HS-5 (cell line): ENCODE measurements at regions not wholly inside any gene's neighbourhood (a gene's known extent, or its start where the extent isn't known, plus 50 kb on each side); places are given as distances from the start of the nearest gene placed in this dataset.
"Not testable (repeated sequence)": the region's sequence is repeated elsewhere in the genome, so short reads cannot be mapped to it uniquely, and the experiment has no call there.

Experiments used
- DNase-seq: peaks from one replicate; pipeline ENCODE4 v3.0.0-alpha.2; 2012; ENCODE audit warnings: low read depth

DNA sequence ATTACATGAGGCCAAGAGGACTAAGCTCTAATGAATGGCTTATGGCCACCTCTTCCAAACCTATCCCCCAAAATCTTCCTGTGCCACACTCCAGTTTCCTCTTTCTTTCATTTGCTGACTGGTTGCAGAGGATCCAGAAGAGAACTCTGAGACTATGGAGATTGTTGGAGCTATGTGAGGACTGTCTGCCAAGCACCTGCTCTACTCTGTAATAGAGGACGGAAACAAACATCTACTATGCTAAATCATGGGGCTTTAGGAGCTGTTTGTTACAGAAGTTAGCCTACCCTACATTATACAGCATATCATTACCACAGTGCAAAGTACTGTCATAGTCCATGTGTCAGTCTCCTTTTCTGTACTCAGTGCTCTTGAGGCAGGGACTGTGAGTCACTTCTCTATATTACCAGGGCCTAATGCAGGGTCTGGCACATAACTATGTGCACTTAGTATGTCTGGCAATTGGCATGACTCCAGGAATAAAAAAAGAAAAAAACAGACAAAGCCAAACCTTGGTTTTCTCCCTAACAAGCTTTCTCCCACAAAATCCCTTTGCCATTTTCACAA, 95.1 kb downstream of the RPAP3 start:
- no peak for DNase-seq

DNA sequence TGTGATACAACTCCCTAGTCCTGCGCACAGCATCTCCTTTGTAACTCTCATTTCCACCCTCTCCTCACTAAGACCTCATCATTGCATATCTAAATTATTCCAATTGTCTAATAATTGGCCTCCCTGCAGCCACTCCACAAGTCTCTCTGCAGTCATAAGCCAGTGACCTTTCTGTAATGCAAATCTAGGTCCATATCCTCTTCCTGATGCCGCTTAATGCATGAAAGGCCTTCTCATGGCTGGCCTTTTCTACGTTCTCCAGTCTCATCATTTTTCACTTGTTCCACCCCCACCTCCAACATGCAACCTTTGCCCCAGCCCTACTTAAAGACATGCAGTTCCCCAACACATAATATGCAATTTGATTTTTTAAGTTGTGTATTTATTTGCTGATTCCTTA, 96.0 kb downstream of the RPAP3 start:
- no peak for DNase-seq

DNA sequence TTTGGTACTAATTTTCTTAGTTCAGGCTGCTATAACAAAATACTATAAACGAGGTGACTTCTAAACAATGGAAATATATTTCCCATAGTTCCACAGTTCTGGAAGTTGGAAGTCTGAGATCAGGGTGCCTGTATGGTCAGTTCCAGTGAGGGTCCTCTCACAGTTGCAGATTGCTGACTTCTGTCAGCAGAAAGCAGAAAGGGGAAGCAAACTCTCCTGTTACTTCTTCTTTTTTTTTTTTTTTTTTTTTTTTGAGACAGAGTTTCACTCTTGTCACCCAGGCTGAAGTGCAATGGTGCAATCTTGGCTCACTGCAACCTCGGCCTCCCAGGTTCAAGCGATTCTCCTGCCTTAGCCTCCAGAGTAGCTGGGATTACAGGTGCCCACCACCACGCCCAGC, 97.2 kb downstream of the RPAP3 start:
- not testable (repeated sequence) for DNase-seq

DNA sequence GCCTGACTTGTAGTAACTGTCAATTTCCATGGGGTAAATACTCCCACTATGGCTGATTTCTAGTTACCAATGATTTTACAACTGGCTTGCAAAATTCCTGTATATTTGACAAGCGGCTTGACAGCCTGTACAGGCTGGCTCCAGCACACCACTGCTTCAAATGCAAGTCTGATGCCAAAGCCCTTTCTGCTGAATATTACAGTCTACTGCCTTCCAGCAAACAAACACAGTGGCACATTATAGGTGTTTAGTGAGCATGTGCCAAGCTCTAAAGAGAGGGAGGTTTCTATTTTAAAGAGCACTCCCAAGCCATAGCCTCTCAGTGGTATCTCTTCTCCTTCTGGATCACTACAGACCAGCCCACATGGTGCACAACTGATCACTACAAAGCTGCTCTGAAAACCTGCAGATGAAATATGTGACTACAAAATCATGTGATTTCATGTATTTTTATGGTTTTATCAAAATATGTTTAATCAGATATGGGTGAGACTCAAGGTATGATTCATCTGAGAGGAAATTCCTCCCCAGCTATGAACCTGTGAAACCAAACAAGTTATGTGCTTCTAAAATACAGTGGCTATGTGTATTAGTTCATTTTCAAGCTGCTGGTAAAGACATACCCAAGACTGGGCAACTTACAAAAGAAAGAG, 101.5 kb downstream of the RPAP3 start:
- peak; percentile 4 for DNase-seq

DNA sequence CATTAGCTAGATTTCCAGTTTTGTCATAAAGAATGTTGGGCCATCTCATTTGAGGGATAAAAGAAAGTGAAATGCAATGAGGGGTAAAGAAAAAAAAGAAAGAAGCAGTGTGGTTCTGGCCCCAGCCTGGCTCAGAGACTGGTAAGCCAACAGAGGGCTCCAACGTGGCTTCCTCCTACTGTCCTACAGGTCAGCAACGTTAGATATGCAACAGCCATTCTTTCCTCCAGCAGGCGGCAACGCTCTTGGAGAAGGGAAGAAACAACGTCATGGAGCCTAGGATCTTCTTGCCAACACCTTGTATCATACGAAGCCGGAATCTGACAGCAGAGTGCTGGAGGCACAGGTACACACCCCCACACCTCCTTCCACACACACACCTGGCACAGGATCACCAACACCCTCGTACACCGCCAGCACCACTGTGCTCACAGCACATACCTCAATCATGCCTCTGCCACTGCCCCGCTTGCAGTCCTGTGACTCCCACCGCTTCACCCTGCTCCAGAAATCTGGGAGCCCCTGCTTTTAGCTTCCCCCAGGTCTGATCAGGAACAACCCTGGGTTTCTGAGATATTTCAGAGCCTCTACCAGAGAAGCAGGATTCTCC, 102.8 kb downstream of the RPAP3 start:
- no peak for DNase-seq

DNA sequence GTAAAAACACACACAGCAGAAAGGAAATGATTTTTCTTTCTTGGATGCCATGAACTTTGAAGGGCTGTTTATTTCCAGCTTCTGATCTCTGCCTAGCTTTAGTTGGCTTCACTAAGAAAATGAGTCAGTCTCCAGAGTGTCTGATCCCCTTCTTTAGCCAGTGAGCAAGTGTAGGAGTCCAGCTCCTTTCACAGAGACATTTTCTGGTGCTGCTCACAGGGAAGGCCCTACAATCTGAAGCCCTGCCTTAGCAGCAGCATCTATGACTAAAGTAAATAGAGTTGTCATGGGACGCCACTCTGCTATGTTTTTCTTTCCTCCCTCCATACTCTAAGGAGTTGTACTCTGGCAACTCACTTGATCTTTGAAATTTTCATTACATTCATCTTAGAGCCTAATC, 103.5 kb downstream of the RPAP3 start:
- DNase-seq = no peak

DNA sequence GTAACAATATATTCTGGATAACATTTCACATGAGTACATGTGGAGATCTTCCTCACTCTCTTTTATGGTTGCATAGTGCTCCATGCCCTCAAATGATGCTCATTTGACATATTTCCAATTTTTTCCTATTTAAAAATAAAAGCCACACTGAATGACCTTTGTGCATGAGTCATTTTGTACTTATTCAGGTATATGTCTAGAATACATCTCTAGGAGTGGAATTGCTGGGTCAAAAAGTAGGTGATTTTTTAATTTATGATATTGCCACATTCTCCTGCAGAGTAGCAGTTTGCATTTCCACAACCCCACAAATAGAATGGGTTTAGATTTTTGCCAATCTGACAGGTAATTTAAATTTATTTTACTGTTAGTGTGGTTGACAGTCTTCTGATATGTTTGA, 104.8 kb downstream of the RPAP3 start:
- DNase-seq = no peak

DNA sequence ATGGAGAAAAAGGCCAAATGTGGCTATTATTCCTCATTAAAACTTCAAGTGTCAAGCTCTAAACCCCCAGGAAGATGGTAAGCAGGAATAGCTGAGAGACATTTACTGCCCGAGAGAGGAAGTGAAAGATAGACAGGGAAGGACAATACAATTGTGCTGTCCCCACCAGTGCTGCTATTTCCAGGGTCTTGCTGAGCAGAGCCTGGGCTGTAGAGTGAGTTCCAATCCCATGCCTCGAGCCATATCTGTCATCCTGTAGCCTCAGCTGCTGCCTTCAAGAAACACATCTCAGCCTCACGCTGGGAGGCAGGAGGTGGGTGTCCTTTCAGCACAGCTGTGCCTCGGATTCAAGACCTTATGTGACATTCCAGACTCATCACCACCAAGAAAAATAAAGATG, 114.0 kb downstream of the RPAP3 start:
- no peak for DNase-seq

DNA sequence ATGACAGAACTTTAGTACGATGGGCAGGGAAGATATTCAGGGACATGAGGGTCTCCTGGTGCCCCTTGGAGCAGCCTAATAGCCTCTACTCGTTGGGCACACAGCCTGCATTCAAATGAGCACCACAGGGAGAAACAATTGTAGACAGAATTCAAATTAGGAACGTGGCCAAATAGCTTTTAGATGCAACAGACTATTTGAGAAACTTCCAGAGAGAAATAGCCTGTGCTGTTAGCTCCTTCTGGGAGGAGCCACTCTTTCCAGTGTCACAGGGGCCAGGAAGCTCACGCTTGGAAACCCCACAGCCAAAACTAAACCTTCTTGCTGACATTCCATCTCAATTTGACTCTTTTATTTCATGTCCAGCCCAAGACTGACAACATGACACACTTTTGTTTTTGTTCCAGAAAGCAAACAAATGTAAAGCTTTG, 114.5 kb downstream of the RPAP3 start:
- DNase-seq = no peak

DNA sequence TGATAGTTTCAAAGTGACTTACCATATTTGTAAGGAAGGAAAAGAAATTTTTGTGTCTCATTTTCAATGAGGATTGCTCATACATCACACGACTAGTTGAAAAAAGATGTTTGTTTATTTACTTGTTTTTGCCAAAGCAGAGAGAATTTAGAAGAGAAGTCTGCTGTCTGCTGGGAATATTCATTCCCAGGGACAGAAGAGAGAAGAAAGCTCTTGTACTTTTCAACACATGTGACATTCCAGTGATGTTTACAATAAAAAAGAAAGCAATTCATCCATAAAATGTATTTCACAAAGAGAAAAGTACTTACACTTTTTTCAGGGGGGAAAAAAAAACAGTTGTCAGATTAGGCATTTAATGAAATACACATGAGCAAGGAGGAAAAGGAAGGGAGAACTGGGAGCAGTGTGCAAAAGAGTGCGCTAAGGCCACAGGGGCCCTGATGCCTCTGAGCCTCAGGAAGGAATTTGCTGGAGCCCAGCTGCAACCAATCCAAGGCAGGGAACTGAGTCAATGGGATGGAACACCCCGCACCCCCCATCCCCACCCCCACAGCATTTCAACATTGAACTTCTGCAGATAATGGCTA, 115.0 kb downstream of the RPAP3 start:
- DNase-seq = no peak

DNA sequence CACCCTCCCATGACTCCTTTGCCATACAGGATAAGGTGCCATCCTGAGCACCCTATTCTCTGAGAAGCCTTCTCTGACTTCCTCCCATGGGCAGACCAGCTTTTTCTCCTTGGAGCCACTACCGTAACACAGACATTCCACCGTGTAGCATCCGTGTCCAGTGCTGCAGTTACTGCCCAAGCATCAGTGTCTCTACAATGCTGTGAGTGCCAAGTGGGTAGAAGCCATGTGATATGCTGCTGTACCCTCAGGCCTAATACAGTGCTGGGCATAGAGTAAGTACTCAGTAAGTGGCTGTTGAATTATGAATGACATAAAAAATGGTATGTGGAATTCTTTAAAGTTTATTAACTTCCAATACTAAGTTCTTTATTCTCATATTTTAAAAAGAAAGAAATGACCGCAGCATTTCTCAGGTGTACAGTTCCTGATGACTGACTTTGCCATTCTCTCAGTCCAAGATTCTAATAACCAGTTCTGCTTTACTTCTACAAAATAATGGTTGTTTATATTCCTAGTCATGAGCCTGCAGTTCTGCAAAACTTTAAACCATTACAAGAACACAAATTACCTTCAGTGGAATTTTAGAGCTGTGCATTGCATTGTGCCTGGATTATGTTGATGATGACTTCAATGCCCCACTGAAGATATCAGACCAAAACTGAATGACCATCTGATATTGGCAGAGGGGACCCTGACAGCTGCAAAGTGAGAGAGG, 118.7 kb downstream of the RPAP3 start:
- no peak for DNase-seq

DNA sequence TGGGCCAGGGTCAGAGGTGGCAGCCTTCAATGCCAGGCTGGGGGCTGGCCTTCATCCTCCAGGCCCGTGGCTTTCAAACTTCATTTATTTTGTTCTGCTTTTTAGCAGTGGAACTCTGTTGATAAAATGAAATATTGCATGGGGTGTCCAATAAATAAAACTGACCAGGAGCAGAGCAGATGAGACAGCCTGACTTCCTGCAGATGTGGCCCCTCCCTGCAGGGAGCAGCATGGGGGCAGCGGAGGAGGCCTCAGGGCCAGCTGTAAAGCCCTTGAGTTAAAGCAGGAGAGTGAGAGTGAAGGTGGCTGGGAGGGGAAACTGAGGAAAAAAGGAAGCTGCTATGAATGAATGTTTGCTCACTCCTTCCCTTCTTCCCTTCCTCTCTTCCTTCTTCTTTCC, 120.3 kb downstream of the RPAP3 start:
- no peak for DNase-seq

DNA sequence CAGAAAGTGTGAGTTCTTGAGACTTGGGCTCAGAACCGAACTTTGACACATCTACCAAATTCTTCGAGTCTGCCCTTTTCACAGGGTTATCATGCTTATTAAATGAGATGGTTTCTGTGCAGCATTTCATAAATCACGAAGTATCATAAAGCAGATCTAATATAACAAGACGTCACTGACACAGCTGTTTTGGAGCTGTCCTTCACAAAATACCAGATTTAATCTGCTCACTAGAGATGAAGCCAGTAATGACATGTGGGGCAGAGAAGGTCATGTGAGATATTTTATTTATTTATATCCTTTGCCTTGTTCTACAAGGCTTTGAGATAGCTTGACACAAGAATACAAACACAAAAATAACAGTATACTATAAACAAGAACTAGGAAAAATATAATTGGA, 127.0 kb downstream of the RPAP3 start:
- no peak for DNase-seq

DNA sequence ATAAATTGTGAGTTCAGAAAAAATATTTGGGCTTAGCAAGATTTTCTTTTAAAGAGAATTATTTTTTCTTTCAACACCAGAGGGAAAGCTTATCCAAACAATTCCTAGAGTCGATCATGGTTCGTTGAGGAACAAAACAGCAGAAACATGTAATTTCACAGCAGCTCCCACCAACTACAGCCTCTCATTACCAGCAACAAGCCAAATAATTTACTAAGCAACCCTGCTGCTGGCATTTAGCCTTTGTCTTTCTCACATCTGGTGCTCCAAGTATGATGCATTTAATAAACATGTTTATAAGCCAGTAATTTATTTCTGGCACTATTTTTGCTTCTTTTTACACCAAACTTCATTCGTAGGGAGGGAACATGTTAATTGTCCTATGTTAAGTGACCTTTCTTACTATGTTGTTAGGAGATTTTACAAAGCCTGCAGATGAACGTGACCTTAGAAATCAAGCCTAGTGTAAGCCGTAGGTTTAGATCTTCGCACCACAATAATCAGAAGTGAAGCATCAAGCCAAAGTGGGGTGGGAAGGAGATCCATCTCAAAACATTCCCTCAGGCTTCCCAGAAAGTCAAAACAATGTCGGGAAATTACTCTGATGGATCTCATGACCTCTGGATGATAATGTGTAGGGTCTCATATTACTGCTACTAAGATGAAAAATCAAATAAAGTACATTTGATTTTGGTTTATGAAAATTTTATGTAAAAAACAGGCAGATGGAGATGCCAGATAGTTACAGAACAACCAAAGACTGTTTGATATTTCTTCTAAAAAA, 128.4 kb downstream of the RPAP3 start:
- DNase-seq = no peak

DNA sequence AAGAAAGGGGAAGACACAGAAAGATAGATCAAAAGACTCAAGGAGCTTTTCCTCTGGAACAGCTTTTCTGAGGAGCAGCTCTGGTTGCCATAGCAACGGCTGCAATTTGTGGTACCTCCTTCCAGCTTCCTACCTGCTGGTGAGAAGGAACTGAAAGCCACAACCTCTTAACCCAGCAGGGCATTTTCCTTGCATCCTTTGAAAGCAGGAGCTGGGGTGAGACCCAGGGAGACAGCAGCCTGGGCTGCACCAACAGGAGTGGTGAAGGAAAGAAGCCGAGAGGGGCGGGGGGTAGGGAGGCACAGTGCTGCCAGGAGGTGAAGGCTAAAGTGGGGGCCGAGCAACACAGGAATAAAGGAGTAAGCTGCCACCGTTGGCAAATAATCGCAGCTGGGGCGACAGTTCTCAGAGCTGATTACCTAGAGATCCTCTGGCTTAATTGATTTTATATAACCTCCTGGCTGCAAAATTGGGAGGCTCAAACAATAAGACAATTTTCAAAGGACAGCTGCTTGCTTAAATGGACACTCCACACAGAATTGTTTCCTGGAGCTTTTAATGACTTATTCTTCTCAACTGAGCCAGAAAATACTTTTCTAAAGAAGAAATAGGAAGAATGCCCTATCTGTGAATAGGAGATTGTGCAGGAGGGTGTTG, 129.4 kb downstream of the RPAP3 start:
- DNase-seq = no peak

DNA sequence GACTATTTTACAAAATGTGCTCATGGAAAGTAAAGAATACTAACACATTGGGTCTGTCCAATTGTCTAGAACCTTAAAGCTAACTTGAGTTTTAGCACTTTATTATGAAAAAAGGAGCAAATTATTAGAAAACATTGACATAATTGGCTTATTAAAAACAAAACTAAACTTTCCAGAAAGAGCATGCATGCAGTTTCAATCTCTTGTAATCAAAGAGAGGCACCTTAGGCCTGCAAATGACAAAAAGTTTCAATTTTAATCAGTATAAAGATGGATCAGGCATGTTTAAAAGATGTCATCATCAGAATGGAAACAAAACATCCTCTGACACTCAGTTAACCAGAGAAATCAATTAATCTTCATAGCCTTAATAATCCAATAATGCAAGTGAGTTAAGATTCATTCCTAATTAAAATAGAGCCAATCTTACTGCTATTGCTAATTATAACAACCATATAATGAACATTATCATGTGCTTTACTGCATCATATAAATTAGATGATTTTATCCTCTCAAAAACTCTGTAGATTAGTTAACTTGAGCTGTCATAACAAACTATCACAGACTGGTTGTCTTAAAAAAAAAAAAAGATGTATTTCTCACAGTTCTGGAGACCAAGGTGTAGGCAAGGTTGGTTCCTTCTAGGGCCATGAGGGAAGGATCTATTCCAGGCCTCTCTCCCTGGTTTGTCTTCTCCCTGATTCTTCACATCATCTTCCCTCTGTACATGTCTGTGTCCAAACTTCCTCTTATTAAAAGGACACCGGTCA, 131.4 kb downstream of the RPAP3 start:
- DNase-seq = no peak

DNA sequence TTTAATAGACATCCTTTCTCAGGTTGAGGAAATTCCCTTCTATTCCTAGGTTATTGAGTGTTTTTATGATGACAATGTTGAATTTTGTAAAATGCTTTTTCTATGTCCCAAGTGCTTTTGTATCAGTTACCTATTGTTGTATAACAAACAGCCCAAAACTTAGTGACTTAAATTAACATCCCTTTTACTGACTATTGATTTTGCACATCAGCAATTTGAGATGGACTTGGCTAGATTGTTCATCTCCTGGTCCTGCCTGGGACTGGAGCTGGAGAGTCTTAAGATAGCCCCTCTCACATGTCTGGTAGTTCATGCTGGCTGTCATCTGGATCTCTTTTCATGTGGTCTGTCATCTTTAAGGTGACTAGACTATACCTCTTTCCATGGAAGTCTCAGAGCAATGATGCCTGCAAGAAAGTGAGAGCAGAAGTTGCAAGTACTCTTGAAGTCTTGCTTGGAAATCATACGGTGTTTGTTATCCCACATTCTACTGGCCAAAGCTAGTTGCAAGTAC, 132.6 kb downstream of the RPAP3 start:
- DNase-seq = no peak

DNA sequence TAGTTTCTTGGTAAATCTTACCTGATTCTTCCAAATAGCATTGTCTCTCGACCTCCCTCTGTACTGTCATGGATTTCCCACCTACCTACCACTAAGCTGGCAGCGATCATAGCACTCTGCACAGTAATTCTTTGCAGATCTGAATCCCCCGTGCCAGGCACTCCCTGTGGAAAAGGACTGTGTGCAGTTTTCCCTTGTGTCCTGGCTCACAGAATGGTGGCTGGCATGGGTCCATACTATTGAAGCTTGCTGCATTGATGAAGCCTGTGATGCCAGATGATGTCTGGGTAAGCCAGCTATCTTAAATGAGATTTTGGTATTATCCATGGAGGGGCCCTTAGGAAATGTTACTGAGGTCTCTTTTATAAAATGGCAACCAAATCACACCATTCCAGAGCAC, 135.7 kb downstream of the RPAP3 start:
- DNase-seq = no peak

DNA sequence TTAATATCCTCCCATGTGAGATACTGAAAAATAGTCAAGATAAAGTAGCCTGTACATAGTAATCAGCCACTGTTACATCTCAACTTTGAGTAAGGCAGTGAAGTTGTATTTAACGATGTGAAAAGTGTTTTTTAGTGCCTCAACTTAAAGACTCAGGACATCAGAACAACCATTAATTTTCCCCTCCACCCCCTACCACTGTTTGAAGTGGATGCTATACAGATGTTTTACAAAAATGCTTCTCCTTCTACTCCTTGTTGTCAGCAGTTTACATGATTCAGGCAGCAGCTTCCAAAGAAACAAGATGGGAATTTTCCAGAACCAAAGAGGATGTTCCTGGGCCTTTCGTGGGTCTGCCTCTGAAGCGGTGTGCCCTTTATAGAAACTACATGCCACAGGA, 143.6 kb downstream of the RPAP3 start:
- DNase-seq = no peak

DNA sequence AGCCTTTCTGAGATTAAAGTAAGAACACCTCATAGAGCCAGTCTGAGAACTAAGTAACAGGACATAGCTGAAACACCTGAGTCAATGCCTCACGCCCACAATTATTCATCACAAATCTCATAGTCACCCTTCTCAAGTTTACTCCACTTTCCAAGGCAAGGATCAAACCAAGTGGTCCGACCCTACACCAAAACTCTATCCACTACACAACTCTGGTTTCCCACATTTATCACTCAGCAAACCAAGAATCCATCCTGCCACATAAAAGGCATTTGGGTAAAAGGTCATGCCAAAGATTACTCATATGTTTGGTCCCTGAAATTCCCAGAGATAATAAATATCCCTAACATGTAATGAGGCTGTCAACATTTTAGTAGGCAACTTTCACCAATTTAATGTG, 144.1 kb downstream of the RPAP3 start:
- DNase-seq = no peak

DNA sequence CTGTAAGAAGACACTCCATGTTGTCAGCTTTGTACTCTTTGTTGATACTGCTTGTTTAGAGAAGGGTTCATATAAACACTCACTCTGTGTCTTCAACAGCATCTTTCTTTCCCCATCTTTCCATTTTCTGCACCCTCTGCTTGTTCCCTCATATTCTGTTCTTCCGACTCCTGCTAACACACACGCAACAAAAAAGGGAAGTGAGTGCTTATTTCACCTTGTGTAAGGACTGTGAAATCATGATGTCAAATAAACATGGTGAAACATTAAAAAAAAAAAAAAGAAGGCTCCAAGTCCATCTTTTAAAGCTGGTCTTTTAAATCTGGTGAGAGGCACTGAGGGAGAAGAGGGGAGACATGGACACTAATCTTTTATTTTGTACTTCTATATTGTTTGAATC, 145.4 kb downstream of the RPAP3 start:
- DNase-seq = no peak
